ENCODE measurements at regions not wholly inside any gene's neighbourhood (a gene's known extent, or its start where the extent isn't known, plus 50 kb on each side); places are given as distances from the start of the nearest gene placed in this dataset.

- Histone ChIP-seq H3K27me3 (no peaks in the 10 kb centered on the region), H3K27ac (no peak overlapping the region), H3K9me3 (no peaks in the 10 kb centered on the region), H3K4me1 (no peaks in the 10 kb centered on the region), H3K36me3 (no peaks in the 10 kb centered on the region), H3K4me3 (no peak overlapping the region)
- no peak for TF ChIP-seq CTCF (IDR thresholded peaks at IDR 0.05)
- no peak for DNase-seq (ENCODE audit: low spot score)
Observed at GRCh38 chr2:104744537-104744936, 109.4 kb upstream of the POU3F3 start.

DNA sequence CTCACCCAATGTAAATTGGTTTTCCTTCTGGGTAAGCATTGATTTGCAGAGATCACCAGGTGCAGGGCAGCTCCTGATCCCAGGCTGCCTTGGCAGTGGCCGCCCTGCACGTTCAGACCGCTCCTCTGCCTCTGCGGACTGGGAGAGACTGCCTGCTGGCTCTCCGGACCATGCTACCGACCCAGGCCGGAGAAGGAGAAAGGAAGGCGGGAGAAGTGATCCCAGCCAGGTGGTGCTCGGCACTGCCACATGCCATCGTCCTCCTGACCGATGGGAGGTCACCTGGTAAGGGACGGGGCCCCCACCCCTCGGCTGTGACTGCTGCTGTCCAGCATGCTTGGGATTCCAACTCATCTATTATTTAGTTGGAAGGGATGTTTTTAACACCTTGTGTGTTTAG, 108.1 kb upstream of the POU3F3 start:
- H3K27ac ChIP-seq, result no peak overlapping the region
- no peaks in the 10 kb centered on the region for H3K4me1 ChIP-seq
- TF ChIP-seq CTCF (IDR thresholded peaks at IDR 0.05), result no peak
- H3K36me3 ChIP-seq, result no peaks in the 10 kb centered on the region
- no peaks in the 10 kb centered on the region for H3K9me3 ChIP-seq
- no peak overlapping the region for H3K4me3 ChIP-seq
- no peaks in the 10 kb centered on the region for H3K27me3 ChIP-seq
- DNase-seq (ENCODE audit: low spot score), result no peak

- no peaks in the 10 kb centered on the region for H3K36me3 ChIP-seq
- no peak for TF ChIP-seq CTCF (IDR thresholded peaks at IDR 0.05)
Observed at GRCh38 chr2:104746299-104746698, 107.6 kb upstream of the POU3F3 start.

DNA sequence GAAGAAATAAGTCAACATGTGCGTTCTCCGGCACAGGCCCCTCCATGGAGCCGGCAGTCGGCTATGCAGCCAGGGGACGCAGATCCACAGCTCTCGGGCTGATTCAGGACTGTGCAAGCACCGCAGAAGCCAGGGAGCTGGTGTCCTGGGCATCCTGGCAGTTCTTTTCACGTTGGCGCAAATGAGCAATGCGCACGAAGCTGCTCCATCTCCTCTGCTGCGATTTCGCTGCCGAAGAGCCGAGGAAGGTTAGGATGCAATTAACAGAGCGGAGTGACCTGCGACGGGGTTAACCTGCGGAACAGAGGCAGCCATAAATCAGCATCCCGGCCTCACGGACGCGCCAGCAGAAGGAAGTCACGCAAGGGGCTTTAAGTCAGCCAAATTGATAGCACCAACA, 107.1 kb upstream of the POU3F3 start:
- H3K4me1 ChIP-seq, result no peaks in the 10 kb centered on the region
- no peak overlapping the region for H3K27ac ChIP-seq
- no peaks in the 10 kb centered on the region for H3K9me3 ChIP-seq
- no peak for TF ChIP-seq CTCF (IDR thresholded peaks at IDR 0.05)
- no peak overlapping the region for H3K4me3 ChIP-seq
- H3K27me3 ChIP-seq, result no peaks in the 10 kb centered on the region
- no peak for DNase-seq (ENCODE audit: low spot score)
- no peaks in the 10 kb centered on the region for H3K36me3 ChIP-seq

More at GRCh38 chr2:104746299-104746698, 107.6 kb upstream of the POU3F3 start:
- Histone ChIP-seq H3K27me3 (no peaks in the 10 kb centered on the region), H3K27ac (no peak overlapping the region), H3K9me3 (no peaks in the 10 kb centered on the region), H3K4me1 (no peaks in the 10 kb centered on the region), H3K4me3 (no peak overlapping the region)
- DNase-seq (ENCODE audit: low spot score), result no peak

DNA sequence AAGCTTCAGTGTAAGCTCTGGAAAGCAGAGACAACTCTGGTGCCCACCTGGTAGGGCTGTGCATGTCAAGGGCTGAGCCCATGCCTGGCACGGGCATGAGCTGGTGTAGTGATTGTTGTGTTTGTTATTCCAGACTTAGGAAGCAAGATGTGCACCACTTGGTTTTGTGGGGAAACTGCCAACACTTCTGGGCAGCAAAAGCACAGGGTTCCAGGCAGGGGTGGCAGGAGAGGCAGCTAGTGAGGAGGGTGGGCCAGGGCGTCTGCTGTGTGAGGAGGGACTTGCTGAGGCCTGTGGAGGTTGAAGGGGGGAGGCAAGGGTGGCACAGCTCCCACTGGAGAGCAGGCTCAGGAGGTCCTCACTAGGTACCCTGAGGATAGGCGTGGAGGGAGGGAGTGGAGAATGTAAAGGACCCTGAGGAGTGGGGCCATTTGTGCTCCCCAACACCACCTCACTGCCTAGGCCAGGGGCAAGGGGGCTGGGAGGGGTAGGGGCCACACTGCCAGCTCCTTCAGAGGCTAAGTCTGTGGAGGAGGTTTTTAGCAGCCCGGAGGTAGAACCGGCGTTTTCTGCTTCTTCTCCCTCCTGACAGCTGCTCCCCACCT, 104.0 kb upstream of the POU3F3 start:
- no peaks in the 10 kb centered on the region for H3K4me1 ChIP-seq
- TF ChIP-seq CTCF (IDR thresholded peaks at IDR 0.05), result no peak
- DNase-seq (ENCODE audit: low spot score), result no peak

DNA sequence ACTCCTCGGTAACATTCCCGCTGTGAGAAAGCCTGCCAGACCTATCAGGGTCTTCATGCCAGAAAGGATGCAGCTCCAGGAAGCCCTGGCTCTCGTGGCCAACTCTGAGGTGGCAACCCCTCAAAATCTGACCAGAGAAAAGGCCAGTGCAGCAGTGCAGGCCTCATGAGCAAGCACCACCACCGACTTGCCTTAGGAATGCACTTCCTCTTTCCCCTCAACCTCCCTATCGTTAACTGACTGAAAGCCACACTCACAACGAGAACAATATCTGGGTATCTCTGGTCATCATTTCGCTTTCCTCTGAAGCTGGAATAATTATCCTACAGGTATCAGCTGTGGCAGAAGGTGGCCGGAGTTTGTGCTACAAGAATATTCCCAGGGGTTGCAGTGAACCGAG, 101.4 kb upstream of the POU3F3 start:
- no peak overlapping the region for H3K4me3 ChIP-seq
- DNase-seq (ENCODE audit: low spot score), result no peak
- no peak for TF ChIP-seq CTCF (IDR thresholded peaks at IDR 0.05)
- H3K36me3 ChIP-seq, result no peaks in the 10 kb centered on the region
- H3K27me3 ChIP-seq, result no peaks in the 10 kb centered on the region
- no peak overlapping the region for H3K27ac ChIP-seq
- H3K4me1 ChIP-seq, result no peaks in the 10 kb centered on the region
- H3K9me3 ChIP-seq, result no peaks in the 10 kb centered on the region

More for the DNA sequence above, 104.0 kb upstream of the POU3F3 start:
- no peaks in the 10 kb centered on the region for H3K9me3 ChIP-seq
- H3K4me3 ChIP-seq, result no peak overlapping the region
- H3K27ac ChIP-seq, result no peak overlapping the region
- no peaks in the 10 kb centered on the region for H3K27me3 ChIP-seq
- H3K36me3 ChIP-seq, result no peaks in the 10 kb centered on the region
